ENCODE measurements at regions not wholly inside any gene's neighbourhood (a gene's known extent, or its start where the extent isn't known, plus 50 kb on each side); places are given as distances from the start of the nearest gene placed in this dataset.

GRCh38 chr2:164006704-164007103 is 270.9 kb upstream of the FIGN start:
- TF ChIP-seq MAFK (IDR thresholded peaks at IDR 0.05; ENCODE audit: low read depth, low read length): no peak
- TF ChIP-seq JUN (IDR thresholded peaks at IDR 0.05; ENCODE audit: low read depth, low read length): no peak
- TF ChIP-seq TBP (IDR thresholded peaks at IDR 0.05; ENCODE audit: low read depth, low read length): no peak
- no peak for TF ChIP-seq CBX8 (IDR thresholded peaks at IDR 0.05; ENCODE audit: borderline replicate concordance, low read depth, low read length)
- TF ChIP-seq TAF1 (IDR thresholded peaks at IDR 0.05; ENCODE audit: low read depth, low read length): no peak
- no peak for TF ChIP-seq CTCF (IDR thresholded peaks at IDR 0.05; ENCODE audit: control extremely low read depth in 1 of 3, insufficient read depth in 1 of 3, low read depth in 1 of 3, low read length in 3 of 3)
- TF ChIP-seq SP1 (IDR thresholded peaks at IDR 0.05; ENCODE audit: low read depth, low read length): no peak

All from H1 (cell line).